Activated naive CD8-positive, alpha-beta T cell treated with anti-CD3 and anti-CD28 coated beads for 36 hours (primary cell): ENCODE measurements at regions not wholly inside any gene's neighbourhood (a gene's known extent, or its start where the extent isn't known, plus 50 kb on each side); places are given as distances from the start of the nearest gene placed in this dataset.

Experiments used
- DNase-seq: peaks from one replicate; pipeline ENCODE4 v3.0.0; 2021
- H3K27ac Mint-ChIP-seq: one replicate; pipeline ENCODE4 v1.8.0; 2022; ENCODE audit warnings: mild to moderate bottlenecking, moderate library complexity, mixed read lengths
- H3K27me3 Mint-ChIP-seq: one replicate; pipeline ENCODE4 v1.8.0; 2022; ENCODE audit warnings: mild to moderate bottlenecking, mixed read lengths
- H3K36me3 Mint-ChIP-seq: one replicate; pipeline ENCODE4 v1.8.0; 2021; ENCODE audit warnings: mild to moderate bottlenecking, mixed read lengths
- H3K4me1 Mint-ChIP-seq: one replicate; pipeline ENCODE4 v1.8.0; 2021; ENCODE audit warnings: mixed read lengths
- H3K4me3 Mint-ChIP-seq: one replicate; pipeline ENCODE4 v1.8.0; 2022; ENCODE audit warnings: mild to moderate bottlenecking, moderate library complexity, mixed read lengths
- H3K9me3 Mint-ChIP-seq: one replicate; pipeline ENCODE4 v1.8.0; 2022; ENCODE audit warnings: mixed read lengths

- Mint-ChIP-seq H3K4me3 (no peak overlapping the region), H3K36me3 (no peaks in the 10 kb centered on the region), H3K4me1 (no peaks in the 10 kb centered on the region), H3K9me3 (no peaks in the 10 kb centered on the region), H3K27ac (no peak overlapping the region), H3K27me3 (no peaks in the 10 kb centered on the region)
- DNase-seq: no peak
These were observed 225.7 kb downstream of the NUAK1 start for GRCh38 chr12:105912882-105913678.

GRCh38 chr12:105915997-105916759, 222.6 kb downstream of the NUAK1 start:
- Mint-ChIP-seq H3K4me3 (no peak overlapping the region), H3K36me3 (no peaks in the 10 kb centered on the region), H3K27ac (no peak overlapping the region), H3K4me1 (no peaks in the 10 kb centered on the region), H3K27me3 (peaks cover 4% of the 10 kb centered on the region), H3K9me3 (no peaks in the 10 kb centered on the region)
- no peak for DNase-seq

- H3K9me3 Mint-ChIP-seq: no peaks in the 10 kb centered on the region
- H3K4me1 Mint-ChIP-seq: no peaks in the 10 kb centered on the region
- no peak overlapping the region for H3K4me3 Mint-ChIP-seq
- peaks cover 4% of the 10 kb centered on the region for H3K27me3 Mint-ChIP-seq
- H3K36me3 Mint-ChIP-seq: no peaks in the 10 kb centered on the region
- no peak for DNase-seq
- H3K27ac Mint-ChIP-seq: no peak overlapping the region
These were observed 222.1 kb downstream of the NUAK1 start for GRCh38 chr12:105916760-105917039.

GRCh38 chr12:105920161-105920684, 218.5 kb downstream of the NUAK1 start:
- no peak for DNase-seq
- H3K9me3 Mint-ChIP-seq: no peaks in the 10 kb centered on the region
- H3K4me1 Mint-ChIP-seq: no peaks in the 10 kb centered on the region
- no peak overlapping the region for H3K4me3 Mint-ChIP-seq
- H3K36me3 Mint-ChIP-seq: no peaks in the 10 kb centered on the region
- H3K27me3 Mint-ChIP-seq: peaks cover 4% of the 10 kb centered on the region
- H3K27ac Mint-ChIP-seq: no peak overlapping the region

- Mint-ChIP-seq H3K27me3 (peaks cover 4% of the 10 kb centered on the region), H3K4me3 (no peak overlapping the region), H3K9me3 (no peaks in the 10 kb centered on the region)
These were observed 217.7 kb downstream of the NUAK1 start for GRCh38 chr12:105921055-105921454.

GRCh38 chr12:105921872-105922669, 216.7 kb downstream of the NUAK1 start:
- H3K9me3 Mint-ChIP-seq: no peaks in the 10 kb centered on the region
- H3K27me3 Mint-ChIP-seq: peaks cover 4% of the 10 kb centered on the region
- no peak overlapping the region for H3K27ac Mint-ChIP-seq
- no peaks in the 10 kb centered on the region for H3K4me1 Mint-ChIP-seq
- no peak for DNase-seq
- H3K36me3 Mint-ChIP-seq: no peaks in the 10 kb centered on the region
- H3K4me3 Mint-ChIP-seq: no peak overlapping the region

More at GRCh38 chr12:105921055-105921454, 217.7 kb downstream of the NUAK1 start:
- DNase-seq: no peak
- Mint-ChIP-seq H3K4me1 (no peaks in the 10 kb centered on the region), H3K36me3 (no peaks in the 10 kb centered on the region), H3K27ac (no peak overlapping the region)

- no peak overlapping the region for H3K27ac Mint-ChIP-seq
- no peak overlapping the region for H3K4me3 Mint-ChIP-seq
These were observed 216.1 kb downstream of the NUAK1 start for GRCh38 chr12:105922670-105923102.

GRCh38 chr12:105924526-105925208, 214.1 kb downstream of the NUAK1 start:
- Mint-ChIP-seq H3K27ac (no peak overlapping the region), H3K27me3 (peaks cover 4% of the 10 kb centered on the region), H3K36me3 (no peaks in the 10 kb centered on the region), H3K9me3 (peaks cover 2% of the 10 kb centered on the region), H3K4me1 (no peaks in the 10 kb centered on the region), H3K4me3 (no peak overlapping the region)
- no peak for DNase-seq

More at GRCh38 chr12:105922670-105923102, 216.1 kb downstream of the NUAK1 start:
- Mint-ChIP-seq H3K27me3 (peaks cover 4% of the 10 kb centered on the region), H3K36me3 (no peaks in the 10 kb centered on the region), H3K9me3 (peaks cover 2% of the 10 kb centered on the region), H3K4me1 (no peaks in the 10 kb centered on the region)
- no peak for DNase-seq

- Mint-ChIP-seq H3K4me1 (no peaks in the 10 kb centered on the region), H3K27me3 (no peaks in the 10 kb centered on the region), H3K4me3 (no peak overlapping the region), H3K27ac (no peak overlapping the region), H3K9me3 (peaks cover 2% of the 10 kb centered on the region), H3K36me3 (no peaks in the 10 kb centered on the region)
- DNase-seq: no peak
These were observed 211.2 kb downstream of the NUAK1 start for GRCh38 chr12:105927564-105927963.

- H3K9me3 Mint-ChIP-seq: peaks cover 2% of the 10 kb centered on the region
- no peaks in the 10 kb centered on the region for H3K27me3 Mint-ChIP-seq
- no peaks in the 10 kb centered on the region for H3K36me3 Mint-ChIP-seq
- H3K27ac Mint-ChIP-seq: no peak overlapping the region
- no peak overlapping the region for H3K4me3 Mint-ChIP-seq
- DNase-seq: no peak
- H3K4me1 Mint-ChIP-seq: no peaks in the 10 kb centered on the region
These were observed 210.3 kb downstream of the NUAK1 start for GRCh38 chr12:105928436-105928835.

GRCh38 chr12:105929192-105929591, 209.6 kb downstream of the NUAK1 start:
- H3K36me3 Mint-ChIP-seq: no peaks in the 10 kb centered on the region
- peaks cover 2% of the 10 kb centered on the region for H3K27me3 Mint-ChIP-seq
- H3K9me3 Mint-ChIP-seq: peaks cover 2% of the 10 kb centered on the region
- DNase-seq: no peak
- no peak overlapping the region for H3K27ac Mint-ChIP-seq
- no peak overlapping the region for H3K4me3 Mint-ChIP-seq
- no peaks in the 10 kb centered on the region for H3K4me1 Mint-ChIP-seq

GRCh38 chr12:105930557-105931503, 207.9 kb downstream of the NUAK1 start:
- Mint-ChIP-seq H3K27ac (no peak overlapping the region), H3K27me3 (peaks cover 6% of the 10 kb centered on the region), H3K9me3 (peaks cover 2% of the 10 kb centered on the region), H3K36me3 (no peaks in the 10 kb centered on the region), H3K4me3 (no peak overlapping the region), H3K4me1 (no peaks in the 10 kb centered on the region)
- DNase-seq: no peak

- H3K27me3 Mint-ChIP-seq: peaks cover 6% of the 10 kb centered on the region
- DNase-seq: no peak
- H3K36me3 Mint-ChIP-seq: no peaks in the 10 kb centered on the region
- no peak overlapping the region for H3K27ac Mint-ChIP-seq
- H3K9me3 Mint-ChIP-seq: peaks cover 2% of the 10 kb centered on the region
- no peaks in the 10 kb centered on the region for H3K4me1 Mint-ChIP-seq
- no peak overlapping the region for H3K4me3 Mint-ChIP-seq
These were observed 206.8 kb downstream of the NUAK1 start for GRCh38 chr12:105931762-105932570.
